ENCODE measurements at regions not wholly inside any gene's neighbourhood (a gene's known extent, or its start where the extent isn't known, plus 50 kb on each side); places are given as distances from the start of the nearest gene placed in this dataset.

DNA sequence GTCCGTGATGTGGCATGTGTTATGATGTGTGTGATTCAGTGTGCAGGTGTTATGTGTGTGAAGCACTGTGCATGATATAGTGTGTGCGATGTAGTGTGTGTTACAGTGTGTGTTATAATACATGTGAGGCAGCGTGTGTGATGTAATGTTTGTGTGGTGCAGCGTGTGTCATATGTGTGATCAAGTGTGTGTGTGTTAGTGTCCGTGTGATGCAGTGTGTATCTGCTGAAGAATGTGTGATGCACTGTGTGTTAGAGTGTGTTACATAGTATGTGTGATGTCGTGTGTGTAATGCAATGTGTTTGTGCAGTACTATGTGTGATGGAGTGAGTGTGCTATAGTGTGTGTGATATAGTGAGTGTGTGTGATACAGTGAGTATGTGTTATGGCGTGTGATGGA lies 182.8 kb upstream of the SOX11 start:
- Histone ChIP-seq H3K4me1 (no peaks in the 10 kb centered on the region), H3K4me3 (ENCODE audit: low read depth, low read length) (no peak overlapping the region), H3K27ac (no peak overlapping the region), H3K9me3 (ENCODE audit: control insufficient read depth, low read length) (no peaks in the 10 kb centered on the region), H3K4me2 (ENCODE audit: low read length) (no peak overlapping the region), H3K79me2 (no peaks in the 10 kb centered on the region), H2AFZ (no peak overlapping the region), H3K36me3 (ENCODE audit: control insufficient read depth, insufficient read depth, low read length) (no peaks in the 10 kb centered on the region), H3K27me3 (ENCODE audit: control insufficient read depth, insufficient read depth, low read length) (no peaks in the 10 kb centered on the region), H3K9ac (no peak overlapping the region)
- TF ChIP-seq, protein P1, sequence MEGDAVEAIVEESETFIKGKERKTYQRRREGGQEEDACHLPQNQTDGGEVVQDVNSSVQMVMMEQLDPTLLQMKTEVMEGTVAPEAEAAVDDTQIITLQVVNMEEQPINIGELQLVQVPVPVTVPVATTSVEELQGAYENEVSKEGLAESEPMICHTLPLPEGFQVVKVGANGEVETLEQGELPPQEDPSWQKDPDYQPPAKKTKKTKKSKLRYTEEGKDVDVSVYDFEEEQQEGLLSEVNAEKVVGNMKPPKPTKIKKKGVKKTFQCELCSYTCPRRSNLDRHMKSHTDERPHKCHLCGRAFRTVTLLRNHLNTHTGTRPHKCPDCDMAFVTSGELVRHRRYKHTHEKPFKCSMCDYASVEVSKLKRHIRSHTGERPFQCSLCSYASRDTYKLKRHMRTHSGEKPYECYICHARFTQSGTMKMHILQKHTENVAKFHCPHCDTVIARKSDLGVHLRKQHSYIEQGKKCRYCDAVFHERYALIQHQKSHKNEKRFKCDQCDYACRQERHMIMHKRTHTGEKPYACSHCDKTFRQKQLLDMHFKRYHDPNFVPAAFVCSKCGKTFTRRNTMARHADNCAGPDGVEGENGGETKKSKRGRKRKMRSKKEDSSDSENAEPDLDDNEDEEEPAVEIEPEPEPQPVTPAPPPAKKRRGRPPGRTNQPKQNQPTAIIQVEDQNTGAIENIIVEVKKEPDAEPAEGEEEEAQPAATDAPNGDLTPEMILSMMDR (IDR thresholded peaks at IDR 0.05), result no peak

DNA sequence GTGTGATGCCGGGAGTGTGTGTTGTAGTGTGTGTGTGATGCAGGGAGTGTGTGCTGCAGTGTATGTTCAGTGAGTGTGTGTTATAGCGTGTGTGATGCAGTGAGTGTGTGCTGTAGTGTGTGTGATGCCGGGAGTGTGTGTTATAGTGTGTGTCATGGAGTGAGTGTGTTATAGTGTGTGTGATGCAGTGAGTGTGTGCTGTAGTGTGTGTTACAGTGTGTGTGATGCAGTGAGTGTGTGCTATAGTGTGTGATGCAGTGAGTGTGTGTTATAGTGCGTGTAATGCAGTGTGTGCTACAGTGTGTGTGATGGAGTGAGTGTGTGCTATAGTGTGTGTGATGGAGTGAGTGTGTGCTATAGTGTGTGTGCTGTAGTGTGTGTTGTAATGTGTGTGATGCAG lies 182.1 kb upstream of the SOX11 start:
- no peaks in the 10 kb centered on the region for H3K9me3 ChIP-seq (ENCODE audit: control insufficient read depth, low read length)
- H3K4me2 ChIP-seq (ENCODE audit: low read length), result no peak overlapping the region
- no peaks in the 10 kb centered on the region for H3K36me3 ChIP-seq (ENCODE audit: control insufficient read depth, insufficient read depth, low read length)
- TF ChIP-seq, protein P1 (IDR thresholded peaks at IDR 0.05), result no peak
- H3K27me3 ChIP-seq (ENCODE audit: control insufficient read depth, insufficient read depth, low read length), result no peaks in the 10 kb centered on the region
- H3K4me1 ChIP-seq, result no peaks in the 10 kb centered on the region
- no peak overlapping the region for H3K4me3 ChIP-seq (ENCODE audit: low read depth, low read length)
- H2AFZ ChIP-seq, result no peak overlapping the region
- H3K79me2 ChIP-seq, result no peaks in the 10 kb centered on the region
- no peak overlapping the region for H3K27ac ChIP-seq
- H3K9ac ChIP-seq, result no peak overlapping the region

DNA sequence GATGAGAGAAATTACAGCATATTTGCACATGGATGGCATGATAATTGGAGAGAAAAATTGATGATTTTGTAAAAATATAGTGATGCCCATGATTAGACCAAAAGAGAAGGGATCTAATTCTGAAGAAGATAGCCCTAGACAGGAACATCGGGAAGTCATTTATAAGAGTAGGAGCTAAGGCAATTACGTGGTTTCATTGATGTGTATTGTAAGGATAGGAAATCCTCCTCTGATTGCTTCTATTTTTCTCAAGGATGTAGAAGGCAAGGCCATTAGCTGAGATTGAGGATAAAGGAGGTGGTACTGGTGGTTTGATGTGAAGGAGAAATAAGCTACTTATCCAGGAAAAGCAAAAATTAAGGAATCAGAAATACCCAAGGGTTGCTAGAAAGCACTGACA lies 176.5 kb upstream of the SOX11 start:
- no peaks in the 10 kb centered on the region for H3K4me1 ChIP-seq
- H3K36me3 ChIP-seq (ENCODE audit: control insufficient read depth, insufficient read depth, low read length), result no peaks in the 10 kb centered on the region
- H3K27me3 ChIP-seq (ENCODE audit: control insufficient read depth, insufficient read depth, low read length), result no peaks in the 10 kb centered on the region
- H3K4me2 ChIP-seq (ENCODE audit: low read length), result no peak overlapping the region
- TF ChIP-seq, protein P1 (IDR thresholded peaks at IDR 0.05), result no peak
- no peak overlapping the region for H3K27ac ChIP-seq
- H3K9ac ChIP-seq, result no peak overlapping the region
- no peaks in the 10 kb centered on the region for H3K9me3 ChIP-seq (ENCODE audit: control insufficient read depth, low read length)
- H3K79me2 ChIP-seq, result no peaks in the 10 kb centered on the region
- H3K4me3 ChIP-seq (ENCODE audit: low read depth, low read length), result no peak overlapping the region
- no peak overlapping the region for H2AFZ ChIP-seq

DNA sequence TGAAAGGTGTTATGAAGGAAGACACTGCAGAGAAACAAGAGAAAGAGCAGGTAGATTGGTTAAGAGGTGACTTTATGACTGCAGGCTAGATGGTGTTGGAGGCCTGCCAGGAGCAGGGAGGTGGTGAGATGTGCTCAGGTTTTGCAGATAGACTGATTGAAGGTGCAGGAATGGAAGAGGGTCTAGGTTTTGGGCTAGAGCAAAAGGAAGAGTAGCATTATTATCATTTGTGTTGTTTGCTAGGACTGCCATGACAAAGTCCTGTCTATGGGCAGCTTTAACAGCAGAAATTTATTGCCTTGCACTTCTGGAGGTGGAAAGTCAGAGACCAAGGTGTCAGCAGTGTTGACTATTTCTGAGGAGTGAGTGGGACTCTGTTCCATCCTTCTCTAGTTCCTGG lies 172.9 kb upstream of the SOX11 start:
- Histone ChIP-seq H3K27me3 (ENCODE audit: control insufficient read depth, insufficient read depth, low read length) (no peaks in the 10 kb centered on the region), H3K4me3 (ENCODE audit: low read depth, low read length) (no peak overlapping the region), H2AFZ (no peak overlapping the region), H3K36me3 (ENCODE audit: control insufficient read depth, insufficient read depth, low read length) (no peaks in the 10 kb centered on the region), H3K27ac (no peak overlapping the region), H3K79me2 (no peaks in the 10 kb centered on the region), H3K4me2 (ENCODE audit: low read length) (no peak overlapping the region), H3K9ac (no peak overlapping the region), H3K9me3 (ENCODE audit: control insufficient read depth, low read length) (no peaks in the 10 kb centered on the region), H3K4me1 (no peaks in the 10 kb centered on the region)
- TF ChIP-seq, protein P1 (IDR thresholded peaks at IDR 0.05), result no peak

DNA sequence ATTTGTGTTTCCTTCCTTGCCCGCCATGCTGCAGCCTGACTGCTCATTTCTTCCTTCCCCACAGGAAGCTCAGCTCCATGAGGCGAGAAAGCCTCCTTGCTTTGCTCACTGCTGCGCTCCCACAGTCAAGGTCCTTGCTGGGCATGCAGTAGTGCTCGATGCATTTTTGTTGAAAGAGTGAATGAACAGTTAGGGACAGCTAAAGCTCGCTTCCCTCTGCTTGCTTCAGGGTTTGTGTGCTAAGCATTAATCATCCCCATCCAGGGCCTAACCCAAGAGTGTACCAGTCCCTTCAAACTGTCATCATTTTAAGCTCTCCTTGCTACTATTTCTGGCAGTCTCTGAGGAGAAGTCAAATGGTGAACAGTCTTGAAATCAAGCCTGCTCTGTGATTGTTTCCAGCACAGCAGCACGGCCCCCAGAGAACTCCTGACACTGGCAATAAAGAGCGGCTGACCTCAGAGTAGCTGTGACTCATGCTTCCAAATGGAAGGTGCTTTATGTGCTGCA lies 171.7 kb upstream of the SOX11 start:
- Histone ChIP-seq H3K27ac (no peak overlapping the region), H3K4me2 (ENCODE audit: low read length) (no peak overlapping the region)

More for the DNA sequence above, 171.7 kb upstream of the SOX11 start:
- no peaks in the 10 kb centered on the region for H3K9me3 ChIP-seq (ENCODE audit: control insufficient read depth, low read length)
- no peak overlapping the region for H3K4me3 ChIP-seq (ENCODE audit: low read depth, low read length)
- no peaks in the 10 kb centered on the region for H3K79me2 ChIP-seq
- TF ChIP-seq, protein P1 (IDR thresholded peaks at IDR 0.05), result no peak
- no peaks in the 10 kb centered on the region for H3K36me3 ChIP-seq (ENCODE audit: control insufficient read depth, insufficient read depth, low read length)
- H2AFZ ChIP-seq, result no peak overlapping the region
- H3K27me3 ChIP-seq (ENCODE audit: control insufficient read depth, insufficient read depth, low read length), result no peaks in the 10 kb centered on the region
- no peak overlapping the region for H3K9ac ChIP-seq
- H3K4me1 ChIP-seq, result no peaks in the 10 kb centered on the region

Data from parathyroid adenoma (tissue), 2 donors.